ENCODE measurements at regions not wholly inside any gene's neighbourhood (a gene's known extent, or its start where the extent isn't known, plus 50 kb on each side); places are given as distances from the start of the nearest gene placed in this dataset.

DNA sequence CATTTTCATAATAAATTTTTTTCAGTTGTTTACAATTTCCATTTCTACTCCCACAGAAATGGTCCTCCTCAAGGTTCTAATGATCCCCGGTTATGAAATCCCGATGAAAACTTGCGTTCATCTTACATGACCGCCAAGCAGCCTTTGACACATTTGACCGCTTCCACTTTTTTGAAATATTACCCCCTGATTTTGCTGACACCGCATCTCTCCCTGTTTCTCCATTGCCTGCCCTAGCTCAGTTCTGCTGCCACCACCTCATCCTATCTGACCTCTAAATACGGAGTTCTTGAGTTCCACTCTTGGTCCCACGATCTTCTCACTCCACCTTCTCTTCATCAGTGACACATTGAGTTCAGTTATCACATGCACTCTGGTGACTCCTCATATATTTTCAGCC, 74.1 kb downstream of the SLC35B3 start:
- Histone ChIP-seq H3K27me3 (ENCODE audit: control insufficient read depth, insufficient read depth, low read length) (no peaks in the 10 kb centered on the region), H3K4me2 (ENCODE audit: low read length) (no peak overlapping the region), H3K36me3 (ENCODE audit: insufficient read depth, low read length) (no peaks in the 10 kb centered on the region), H3K9ac (ENCODE audit: low read depth, low read length) (no peak overlapping the region), H3K9me3 (replicated peaks; ENCODE audit: low read length) (no peaks in the 10 kb centered on the region), H3K4me3 (ENCODE audit: low read length) (no peak overlapping the region), H3K4me1 (ENCODE audit: control insufficient read depth, insufficient read depth, low read length) (no peaks in the 10 kb centered on the region)

DNA sequence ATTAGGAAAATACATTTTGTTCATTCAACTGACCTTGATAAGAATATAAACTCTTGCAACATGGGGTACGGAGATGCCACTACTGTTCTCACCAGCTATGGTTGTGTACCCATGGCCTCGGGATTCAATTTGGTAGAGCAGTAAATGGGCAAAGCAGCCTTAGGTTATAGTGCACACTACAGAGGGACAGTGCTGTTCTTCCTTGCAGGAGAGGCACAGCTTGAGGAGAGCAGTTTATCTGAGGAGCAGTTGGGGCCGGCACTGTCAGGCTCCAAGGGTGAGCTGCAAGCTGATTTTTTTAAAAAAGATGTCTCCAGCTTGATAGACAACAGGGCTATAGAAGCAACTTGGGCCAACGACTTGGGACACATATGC, 82.4 kb downstream of the SLC35B3 start:
- Histone ChIP-seq H3K4me3 (ENCODE audit: low read length) (no peak overlapping the region), H3K36me3 (ENCODE audit: insufficient read depth, low read length) (no peaks in the 10 kb centered on the region), H3K4me1 (ENCODE audit: control insufficient read depth, insufficient read depth, low read length) (no peaks in the 10 kb centered on the region), H3K4me2 (ENCODE audit: low read length) (no peak overlapping the region), H3K27me3 (ENCODE audit: control insufficient read depth, insufficient read depth, low read length) (no peaks in the 10 kb centered on the region), H3K9me3 (replicated peaks; ENCODE audit: low read length) (no peaks in the 10 kb centered on the region), H3K9ac (ENCODE audit: low read depth, low read length) (no peak overlapping the region)

DNA sequence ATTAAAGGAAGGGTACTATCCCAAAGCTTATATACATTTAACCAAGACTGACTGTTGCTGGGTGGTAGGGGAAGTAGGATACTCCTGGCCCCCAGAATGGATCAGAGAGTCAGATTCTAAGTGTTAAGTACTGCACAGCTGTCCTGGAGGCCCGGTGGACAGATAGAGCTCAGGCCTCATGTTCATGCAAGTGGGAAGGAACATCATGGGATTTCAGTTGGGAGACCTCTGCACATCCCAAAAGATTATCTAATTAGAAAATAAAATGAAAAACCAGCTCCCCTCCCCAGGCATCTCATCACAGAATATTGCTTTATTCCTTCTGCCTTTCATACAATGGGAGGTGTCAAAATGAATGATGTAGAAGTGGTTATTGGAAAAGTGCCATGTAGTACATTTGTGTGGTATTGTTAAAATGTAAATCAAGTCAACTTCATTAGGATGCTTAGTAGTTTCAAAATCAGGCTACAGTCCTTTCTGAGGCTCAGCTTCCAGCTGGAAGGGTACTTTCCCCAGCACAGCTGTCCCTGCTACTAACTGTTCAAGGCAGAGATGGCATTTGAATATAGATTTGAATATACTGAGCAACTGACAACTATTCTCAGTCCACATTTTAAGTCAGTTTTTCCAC, 82.9 kb downstream of the SLC35B3 start:
- Histone ChIP-seq H3K36me3 (ENCODE audit: insufficient read depth, low read length) (no peaks in the 10 kb centered on the region), H3K4me1 (ENCODE audit: control insufficient read depth, insufficient read depth, low read length) (no peaks in the 10 kb centered on the region), H3K9ac (ENCODE audit: low read depth, low read length) (no peak overlapping the region), H3K4me3 (ENCODE audit: low read length) (no peak overlapping the region), H3K27me3 (ENCODE audit: control insufficient read depth, insufficient read depth, low read length) (no peaks in the 10 kb centered on the region), H3K4me2 (ENCODE audit: low read length) (no peak overlapping the region), H3K9me3 (replicated peaks; ENCODE audit: low read length) (no peaks in the 10 kb centered on the region)

DNA sequence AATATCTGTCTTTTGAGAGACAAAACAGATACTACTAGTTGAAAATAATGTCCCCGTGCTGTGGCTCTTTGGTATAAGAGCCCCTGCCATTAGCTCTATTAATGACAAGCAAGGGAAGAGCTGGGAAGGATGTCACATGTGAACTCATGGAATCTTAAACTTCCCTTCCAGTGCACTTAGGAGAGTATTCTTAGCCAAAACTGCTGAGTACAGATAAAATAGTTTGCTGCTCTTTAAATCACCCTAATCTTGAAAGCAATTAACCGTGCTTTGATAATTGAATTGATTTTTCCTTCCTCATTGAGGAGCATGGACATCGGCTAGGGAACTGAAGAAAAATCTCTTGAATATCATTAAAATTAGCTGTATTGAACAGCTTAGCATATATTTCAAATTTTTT, 91.7 kb downstream of the SLC35B3 start:
- H3K4me2 ChIP-seq (ENCODE audit: low read length), result no peak overlapping the region
- no peak overlapping the region for H3K4me3 ChIP-seq (ENCODE audit: low read length)
- no peaks in the 10 kb centered on the region for H3K27me3 ChIP-seq (ENCODE audit: control insufficient read depth, insufficient read depth, low read length)
- no peak overlapping the region for H3K9ac ChIP-seq (ENCODE audit: low read depth, low read length)
- no peaks in the 10 kb centered on the region for H3K4me1 ChIP-seq (ENCODE audit: control insufficient read depth, insufficient read depth, low read length)
- no peaks in the 10 kb centered on the region for H3K36me3 ChIP-seq (ENCODE audit: insufficient read depth, low read length)
- no peaks in the 10 kb centered on the region for H3K9me3 ChIP-seq (replicated peaks; ENCODE audit: low read length)

DNA sequence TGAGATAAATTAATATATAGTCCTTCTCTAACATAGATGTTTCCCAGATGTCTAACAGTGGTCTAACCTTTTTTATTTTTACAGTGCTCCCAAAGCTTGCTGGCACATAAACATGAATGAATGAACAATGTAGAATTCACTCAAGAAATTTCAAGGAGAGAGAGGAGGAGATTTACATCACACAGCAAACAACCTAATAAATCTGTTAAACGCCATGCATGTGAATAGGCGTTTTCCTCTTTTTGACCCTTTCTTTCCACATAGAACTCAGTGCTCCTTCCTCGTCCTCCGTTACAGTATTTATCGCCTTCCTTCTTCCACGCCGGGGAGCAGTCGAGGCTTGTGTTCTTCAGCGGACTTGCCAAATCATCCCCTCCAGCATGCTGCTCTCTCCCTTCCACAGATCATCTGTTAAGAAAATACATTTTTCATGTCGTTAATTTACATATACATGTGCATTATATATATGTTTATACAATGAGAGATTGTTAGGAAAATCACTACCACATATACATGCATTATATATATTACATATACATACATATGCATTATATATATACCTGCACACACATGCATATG, 93.0 kb downstream of the SLC35B3 start:
- no peak overlapping the region for H3K4me2 ChIP-seq (ENCODE audit: low read length)
- no peak overlapping the region for H3K9ac ChIP-seq (ENCODE audit: low read depth, low read length)
- H3K27me3 ChIP-seq (ENCODE audit: control insufficient read depth, insufficient read depth, low read length), result no peaks in the 10 kb centered on the region
- no peaks in the 10 kb centered on the region for H3K4me1 ChIP-seq (ENCODE audit: control insufficient read depth, insufficient read depth, low read length)
- no peaks in the 10 kb centered on the region for H3K36me3 ChIP-seq (ENCODE audit: insufficient read depth, low read length)
- H3K9me3 ChIP-seq (replicated peaks; ENCODE audit: low read length), result no peaks in the 10 kb centered on the region
- no peak overlapping the region for H3K4me3 ChIP-seq (ENCODE audit: low read length)

DNA sequence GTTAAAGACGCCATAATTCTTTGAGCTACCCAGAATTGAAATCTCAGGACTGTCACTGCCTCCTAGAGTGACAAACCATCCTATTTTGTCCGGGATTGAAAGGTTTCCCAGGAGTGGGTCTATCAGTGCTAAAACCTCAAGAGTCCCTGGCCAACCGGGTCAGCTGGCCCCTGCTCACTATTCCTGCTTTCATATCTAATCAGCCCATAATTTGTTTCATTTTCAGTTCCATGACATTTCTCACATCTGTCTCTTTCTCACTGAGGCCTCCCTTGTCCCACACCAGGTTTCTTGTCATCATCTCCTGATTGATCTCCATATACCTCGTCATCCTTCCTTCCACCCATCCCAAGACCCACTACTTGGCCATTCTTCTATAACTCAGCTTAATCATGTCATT, 98.2 kb downstream of the SLC35B3 start:
- Histone ChIP-seq H3K4me2 (ENCODE audit: low read length) (no peak overlapping the region), H3K36me3 (ENCODE audit: insufficient read depth, low read length) (no peaks in the 10 kb centered on the region), H3K27me3 (ENCODE audit: control insufficient read depth, insufficient read depth, low read length) (no peaks in the 10 kb centered on the region), H3K4me3 (ENCODE audit: low read length) (no peak overlapping the region), H3K9me3 (replicated peaks; ENCODE audit: low read length) (no peaks in the 10 kb centered on the region), H3K4me1 (ENCODE audit: control insufficient read depth, insufficient read depth, low read length) (no peaks in the 10 kb centered on the region), H3K9ac (ENCODE audit: low read depth, low read length) (no peak overlapping the region)

DNA sequence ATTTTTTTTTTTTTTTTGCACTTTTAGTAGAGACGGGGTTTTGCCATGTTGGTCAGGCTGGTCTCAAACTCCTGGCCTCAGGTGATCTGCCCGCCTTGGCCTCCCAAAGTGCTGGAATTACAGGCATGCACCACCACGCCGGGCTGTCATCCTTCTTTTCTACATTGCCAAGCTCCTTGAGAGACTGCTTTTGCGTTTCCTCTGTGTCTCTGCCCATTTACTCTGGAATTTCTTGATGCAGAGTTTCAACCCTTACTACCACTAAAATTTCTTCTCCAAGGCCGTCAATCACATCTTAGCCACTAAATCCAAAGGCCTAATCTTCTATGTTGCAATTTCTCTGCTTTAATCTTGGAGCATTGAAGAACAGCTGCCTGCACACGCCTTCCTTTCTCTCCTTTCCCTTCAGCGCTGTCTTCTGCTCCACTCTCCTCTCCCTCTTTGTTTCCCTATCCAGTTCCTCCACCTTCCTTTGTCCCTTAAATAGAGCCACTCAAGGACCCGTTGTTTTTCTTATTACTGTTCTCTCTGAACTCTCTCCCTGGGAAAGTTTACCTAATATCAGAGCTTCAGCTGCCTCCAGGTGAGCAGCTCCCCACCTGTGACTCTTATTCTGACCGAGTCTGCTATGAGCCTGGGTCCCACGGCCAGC, 98.8 kb downstream of the SLC35B3 start:
- no peak overlapping the region for H3K4me2 ChIP-seq (ENCODE audit: low read length)
- H3K27me3 ChIP-seq (ENCODE audit: control insufficient read depth, insufficient read depth, low read length), result no peaks in the 10 kb centered on the region
- H3K4me1 ChIP-seq (ENCODE audit: control insufficient read depth, insufficient read depth, low read length), result no peaks in the 10 kb centered on the region
- no peak overlapping the region for H3K4me3 ChIP-seq (ENCODE audit: low read length)
- H3K9ac ChIP-seq (ENCODE audit: low read depth, low read length), result no peak overlapping the region
- H3K36me3 ChIP-seq (ENCODE audit: insufficient read depth, low read length), result no peaks in the 10 kb centered on the region
- H3K9me3 ChIP-seq (replicated peaks; ENCODE audit: low read length), result no peaks in the 10 kb centered on the region

DNA sequence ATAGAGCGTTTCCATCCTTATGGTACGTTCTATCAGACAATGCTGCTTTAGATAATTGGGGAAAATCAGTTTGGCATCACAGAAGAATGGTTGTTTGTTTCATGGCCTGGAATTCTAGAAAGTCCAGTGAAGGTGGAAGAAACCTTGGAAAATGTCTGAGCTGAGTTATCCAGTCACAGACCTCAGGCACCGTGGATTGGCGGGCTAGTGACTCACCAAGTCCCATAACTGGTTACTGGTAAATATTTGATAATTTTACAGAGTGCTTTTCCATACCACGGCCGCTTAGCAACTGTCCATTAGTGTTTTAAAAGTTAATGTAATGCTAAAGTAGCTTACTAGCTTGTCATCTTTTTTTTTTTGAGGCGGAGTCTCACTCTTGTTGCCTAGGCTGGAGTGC, 99.4 kb downstream of the SLC35B3 start:
- Histone ChIP-seq H3K36me3 (ENCODE audit: insufficient read depth, low read length) (no peaks in the 10 kb centered on the region), H3K9ac (ENCODE audit: low read depth, low read length) (no peak overlapping the region), H3K27me3 (ENCODE audit: control insufficient read depth, insufficient read depth, low read length) (no peaks in the 10 kb centered on the region), H3K4me3 (ENCODE audit: low read length) (no peak overlapping the region), H3K4me2 (ENCODE audit: low read length) (no peak overlapping the region), H3K4me1 (ENCODE audit: control insufficient read depth, insufficient read depth, low read length) (no peaks in the 10 kb centered on the region), H3K9me3 (replicated peaks; ENCODE audit: low read length) (no peaks in the 10 kb centered on the region)

DNA sequence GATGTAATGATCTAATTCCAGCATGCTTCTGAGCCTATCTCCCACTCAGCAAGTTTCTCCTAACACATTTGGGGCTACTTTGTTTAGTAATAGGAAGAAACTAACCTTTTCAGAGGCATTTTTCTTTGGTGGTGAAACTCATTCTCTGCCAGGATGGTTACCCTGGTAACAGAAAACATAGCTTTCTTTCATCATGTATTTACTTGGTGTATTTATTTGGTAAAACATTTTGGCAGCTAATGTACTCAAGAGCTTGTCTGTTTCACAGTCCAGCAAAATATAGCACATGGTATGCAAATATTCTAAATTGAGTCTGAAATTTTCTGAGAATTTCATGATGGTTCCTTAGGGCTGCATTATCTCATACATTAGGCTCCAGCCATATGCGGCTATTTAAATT, 100.0 kb downstream of the SLC35B3 start:
- H3K9me3 ChIP-seq (replicated peaks; ENCODE audit: low read length), result no peaks in the 10 kb centered on the region

DNA sequence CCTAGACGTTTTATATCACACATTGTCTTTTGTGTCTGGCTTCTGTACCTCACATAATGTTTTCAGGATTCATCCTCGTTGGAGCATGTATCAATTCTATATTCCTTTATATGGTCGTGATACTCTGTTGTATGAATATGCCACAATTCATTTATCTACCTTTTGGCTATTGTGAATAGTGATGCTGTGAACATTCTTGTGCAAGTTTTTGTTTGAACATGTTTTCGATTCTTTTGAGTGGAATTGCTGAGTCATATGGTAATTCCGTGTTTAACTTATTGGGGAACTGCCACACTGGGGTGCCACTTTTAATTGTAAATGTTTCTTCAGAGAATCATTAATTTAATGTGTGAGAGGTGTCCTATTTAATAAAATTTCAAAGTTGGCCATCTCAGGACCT, 101.2 kb downstream of the SLC35B3 start:
- H3K4me2 ChIP-seq (ENCODE audit: low read length), result no peak overlapping the region
- H3K27me3 ChIP-seq (ENCODE audit: control insufficient read depth, insufficient read depth, low read length), result no peaks in the 10 kb centered on the region
- no peaks in the 10 kb centered on the region for H3K4me1 ChIP-seq (ENCODE audit: control insufficient read depth, insufficient read depth, low read length)
- no peaks in the 10 kb centered on the region for H3K9me3 ChIP-seq (replicated peaks; ENCODE audit: low read length)
- H3K36me3 ChIP-seq (ENCODE audit: insufficient read depth, low read length), result no peaks in the 10 kb centered on the region
- no peak overlapping the region for H3K9ac ChIP-seq (ENCODE audit: low read depth, low read length)
- no peak overlapping the region for H3K4me3 ChIP-seq (ENCODE audit: low read length)

More for the DNA sequence above, 100.0 kb downstream of the SLC35B3 start:
- Histone ChIP-seq H3K4me1 (ENCODE audit: control insufficient read depth, insufficient read depth, low read length) (no peaks in the 10 kb centered on the region), H3K36me3 (ENCODE audit: insufficient read depth, low read length) (no peaks in the 10 kb centered on the region), H3K9ac (ENCODE audit: low read depth, low read length) (no peak overlapping the region), H3K4me2 (ENCODE audit: low read length) (no peak overlapping the region), H3K27me3 (ENCODE audit: control insufficient read depth, insufficient read depth, low read length) (no peaks in the 10 kb centered on the region), H3K4me3 (ENCODE audit: low read length) (no peak overlapping the region)

DNA sequence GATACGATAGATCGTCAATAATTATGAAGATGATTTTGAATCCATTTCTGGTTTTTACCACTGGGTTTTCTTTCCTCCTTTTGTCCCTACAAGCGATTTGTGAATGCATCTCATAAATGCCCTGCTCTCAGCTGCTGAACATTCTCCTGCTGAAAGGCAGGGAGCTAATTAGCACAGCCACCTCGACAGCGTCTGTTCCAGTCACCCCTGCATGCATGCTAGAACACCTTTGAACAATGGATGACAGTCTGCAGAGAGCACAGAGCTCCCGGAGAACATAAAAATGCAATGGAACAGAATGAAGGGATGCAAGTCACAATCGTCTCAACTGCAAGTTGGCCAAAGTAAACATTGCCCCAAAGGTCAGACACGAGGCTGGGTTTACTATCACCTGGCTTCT, 105.8 kb downstream of the SLC35B3 start:
- H3K4me2 ChIP-seq (ENCODE audit: low read length), result no peak overlapping the region
- peaks cover 5% of the 10 kb centered on the region for H3K9me3 ChIP-seq (replicated peaks; ENCODE audit: low read length)
- H3K4me3 ChIP-seq (ENCODE audit: low read length), result no peak overlapping the region
- no peaks in the 10 kb centered on the region for H3K27me3 ChIP-seq (ENCODE audit: control insufficient read depth, insufficient read depth, low read length)
- H3K9ac ChIP-seq (ENCODE audit: low read depth, low read length), result no peak overlapping the region
- no peaks in the 10 kb centered on the region for H3K36me3 ChIP-seq (ENCODE audit: insufficient read depth, low read length)
- no peaks in the 10 kb centered on the region for H3K4me1 ChIP-seq (ENCODE audit: control insufficient read depth, insufficient read depth, low read length)

DNA sequence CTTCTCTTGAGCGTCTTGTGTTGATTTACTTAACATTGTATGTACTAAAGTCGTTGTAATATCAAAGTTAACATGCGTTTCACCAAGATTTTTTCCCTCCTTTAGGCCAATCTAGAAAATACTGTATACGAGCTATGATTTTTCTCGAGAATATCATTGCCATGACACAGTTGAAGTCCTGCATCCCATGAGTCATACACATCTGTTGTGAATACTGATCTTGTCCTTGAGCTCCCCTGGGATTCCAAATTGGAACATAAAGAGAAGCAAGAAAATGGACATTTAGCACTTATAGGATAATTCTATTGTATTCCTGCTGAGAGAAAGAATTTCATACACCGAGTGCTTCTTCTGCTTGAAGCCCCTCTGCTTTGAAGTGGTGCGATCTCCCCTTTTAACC, 109.6 kb downstream of the SLC35B3 start:
- no peak overlapping the region for H3K4me3 ChIP-seq (ENCODE audit: low read length)
- peaks cover 5% of the 10 kb centered on the region for H3K9me3 ChIP-seq (replicated peaks; ENCODE audit: low read length)
- H3K4me2 ChIP-seq (ENCODE audit: low read length), result no peak overlapping the region
- H3K36me3 ChIP-seq (ENCODE audit: insufficient read depth, low read length), result no peaks in the 10 kb centered on the region
- no peaks in the 10 kb centered on the region for H3K4me1 ChIP-seq (ENCODE audit: control insufficient read depth, insufficient read depth, low read length)
- H3K9ac ChIP-seq (ENCODE audit: low read depth, low read length), result no peak overlapping the region
- no peaks in the 10 kb centered on the region for H3K27me3 ChIP-seq (ENCODE audit: control insufficient read depth, insufficient read depth, low read length)
